HG02840 (cell line): ENCODE measurements at regions not wholly inside any gene's neighbourhood (a gene's known extent, or its start where the extent isn't known, plus 50 kb on each side); places are given as distances from the start of the nearest gene placed in this dataset.
"Not testable (repeated sequence)": the region's sequence is repeated elsewhere in the genome, so short reads cannot be mapped to it uniquely, and the experiment has no call there.

Experiments used
- ATAC-seq: cut with Tn5 transposase; IDR thresholded peaks from one replicate; pipeline ENCODE4 v1.9.1; 2021; ENCODE audit warnings: mild to moderate bottlenecking, moderate library complexity, moderate number of reproducible peaks; ENCODE audit not compliant: unreplicated experiment, low FRiP score

DNA sequence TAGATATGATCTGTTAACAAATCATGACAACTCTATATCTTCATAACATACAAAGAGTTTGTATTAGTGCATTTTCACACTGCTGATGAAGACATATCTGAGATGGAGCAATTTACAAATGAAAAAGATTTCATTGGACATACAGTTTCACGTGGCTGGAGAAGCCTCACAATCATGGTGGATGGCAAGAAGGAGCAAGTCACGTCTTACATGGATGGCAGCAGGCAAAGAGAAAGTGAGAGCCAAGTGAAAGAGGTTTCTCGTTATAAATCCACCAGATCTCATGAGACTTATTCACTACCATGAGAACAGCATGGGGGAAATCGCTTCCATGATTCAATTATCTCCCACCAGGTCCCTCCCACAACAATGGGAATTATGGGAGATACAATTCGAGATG, 157.6 kb downstream of the DUSP6 start:
- ATAC-seq = no peak

DNA sequence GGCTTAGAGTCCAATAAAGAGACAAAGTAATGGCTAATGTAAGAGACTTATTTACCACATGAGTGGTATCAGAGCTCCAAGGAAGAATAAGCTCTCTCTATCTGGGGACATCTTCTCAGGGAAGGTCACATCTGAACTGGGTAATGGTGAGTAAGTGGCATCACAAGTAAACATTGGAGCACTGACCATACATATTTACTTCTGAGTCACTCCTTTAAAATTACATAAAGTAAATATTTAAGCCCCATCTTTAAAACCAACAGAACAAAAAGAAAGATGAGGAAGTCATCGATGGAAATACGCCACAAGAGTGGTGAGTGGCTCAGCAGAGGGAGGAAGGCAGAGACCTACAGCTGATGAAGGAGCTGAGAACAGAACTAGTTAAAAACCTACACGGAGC, 159.9 kb downstream of the DUSP6 start:
- ATAC-seq = no peak

DNA sequence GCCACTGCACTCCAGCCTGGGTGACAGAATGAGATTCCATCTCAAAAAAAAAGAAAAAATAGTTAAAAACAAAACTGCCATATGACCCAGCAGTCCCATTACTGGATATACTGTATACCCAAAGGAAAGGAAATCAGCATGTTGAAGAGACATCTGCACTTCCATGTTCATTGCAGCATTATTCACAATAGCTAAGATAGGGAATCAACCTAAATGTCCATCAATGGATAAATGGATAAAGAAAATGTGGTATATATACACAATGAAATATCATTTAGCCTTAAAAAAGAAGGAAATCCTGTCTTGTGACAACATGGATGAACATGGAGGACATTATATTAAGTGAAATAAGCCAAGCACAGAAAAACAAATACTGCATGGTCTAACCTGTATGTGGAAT, 160.7 kb downstream of the DUSP6 start:
- ATAC-seq = not testable (repeated sequence)

DNA sequence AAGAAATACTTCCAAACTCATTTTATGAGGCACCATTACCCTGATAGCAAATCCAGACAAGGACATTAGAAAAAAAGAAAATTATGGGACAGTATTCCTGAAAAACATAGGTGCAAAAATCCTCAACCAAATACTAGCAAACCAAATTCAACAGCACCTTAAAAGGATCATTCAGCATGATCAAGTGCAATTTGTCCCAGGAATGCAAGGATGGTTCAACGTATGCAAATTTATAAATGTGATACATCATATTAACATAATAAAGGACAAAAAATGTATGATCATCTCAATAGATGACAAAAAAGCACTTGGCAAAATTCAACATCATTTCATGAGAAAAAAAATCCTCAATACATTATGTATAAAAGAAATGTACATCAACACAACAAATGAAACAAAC, 162.9 kb downstream of the DUSP6 start:
- no peak for ATAC-seq

DNA sequence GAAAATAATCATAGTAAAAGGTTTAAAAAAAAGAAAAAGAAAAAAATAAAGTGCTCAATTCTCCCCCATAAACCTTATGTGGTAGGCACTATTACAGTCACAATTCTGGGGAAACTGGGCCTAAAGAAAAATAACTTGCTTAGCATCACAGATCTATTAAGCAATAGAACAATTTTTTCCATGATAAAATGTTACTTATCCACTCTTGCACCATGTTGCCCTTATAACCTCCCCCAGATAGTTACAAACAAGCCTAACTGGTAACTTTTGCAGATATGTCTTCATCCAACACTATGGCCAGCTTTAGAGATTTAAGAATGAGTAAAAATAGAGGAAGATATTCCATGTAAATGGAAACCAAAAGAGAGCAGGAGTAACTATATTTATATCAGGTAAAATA, 164.8 kb downstream of the DUSP6 start:
- no peak for ATAC-seq

DNA sequence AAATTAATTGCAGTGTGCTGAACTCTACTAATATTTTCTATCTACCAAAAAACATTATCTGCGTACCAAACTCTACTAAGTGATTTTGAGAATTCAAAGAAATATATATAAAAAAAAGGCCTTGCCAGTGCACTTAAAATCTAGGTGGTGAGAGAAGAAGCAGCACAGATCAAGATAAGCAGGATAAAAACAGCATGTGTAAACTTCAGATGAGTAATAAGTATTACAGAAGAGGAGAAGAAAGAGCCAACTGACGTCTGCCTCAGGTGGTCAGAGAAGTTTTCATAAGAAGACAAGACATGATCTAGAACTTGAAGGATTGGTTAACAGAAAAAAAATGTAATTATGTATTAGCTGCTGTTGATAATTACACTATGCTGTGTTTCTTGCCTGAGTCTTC, 166.4 kb downstream of the DUSP6 start:
- ATAC-seq = no peak

DNA sequence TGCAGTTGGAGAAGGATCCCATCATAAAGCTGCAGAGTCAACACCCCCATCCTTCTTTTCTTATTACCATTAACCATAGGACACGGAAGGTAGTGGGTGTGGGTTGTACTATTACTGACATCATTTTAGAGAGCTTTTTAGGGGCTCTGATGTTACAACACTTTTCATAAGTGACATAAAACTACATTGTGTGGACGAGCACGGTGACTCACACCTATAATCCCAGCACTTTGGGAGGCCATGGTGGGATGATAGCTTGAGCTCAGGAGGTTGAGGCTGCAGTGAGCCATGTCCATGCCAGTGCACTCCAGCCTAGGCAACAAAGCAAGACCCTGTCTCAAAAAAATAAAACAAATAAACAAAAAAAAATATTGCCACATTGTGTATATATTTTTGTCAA, 167.1 kb downstream of the DUSP6 start:
- ATAC-seq = no peak

DNA sequence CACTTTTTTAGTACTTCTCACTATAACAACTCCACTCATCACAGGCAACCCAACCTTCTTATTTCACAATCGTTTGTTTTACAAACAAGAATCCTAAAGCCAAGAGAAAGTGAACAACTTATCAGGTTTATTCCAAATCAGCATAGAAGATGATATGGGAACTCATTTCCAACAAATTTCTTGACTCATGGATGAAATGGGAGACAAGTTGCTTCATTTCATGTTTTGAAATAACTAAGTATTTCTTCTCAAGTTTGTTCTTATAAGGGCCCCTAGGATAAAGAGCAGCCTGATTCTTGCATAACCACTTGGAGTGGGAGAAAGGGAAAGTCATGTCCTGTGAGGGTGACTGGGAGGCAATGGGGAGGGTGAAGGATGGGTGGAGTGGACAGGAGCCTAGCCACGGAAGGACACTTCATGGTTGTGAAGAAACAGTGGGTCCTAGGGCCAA, 168.3 kb downstream of the DUSP6 start:
- ATAC-seq = no peak

DNA sequence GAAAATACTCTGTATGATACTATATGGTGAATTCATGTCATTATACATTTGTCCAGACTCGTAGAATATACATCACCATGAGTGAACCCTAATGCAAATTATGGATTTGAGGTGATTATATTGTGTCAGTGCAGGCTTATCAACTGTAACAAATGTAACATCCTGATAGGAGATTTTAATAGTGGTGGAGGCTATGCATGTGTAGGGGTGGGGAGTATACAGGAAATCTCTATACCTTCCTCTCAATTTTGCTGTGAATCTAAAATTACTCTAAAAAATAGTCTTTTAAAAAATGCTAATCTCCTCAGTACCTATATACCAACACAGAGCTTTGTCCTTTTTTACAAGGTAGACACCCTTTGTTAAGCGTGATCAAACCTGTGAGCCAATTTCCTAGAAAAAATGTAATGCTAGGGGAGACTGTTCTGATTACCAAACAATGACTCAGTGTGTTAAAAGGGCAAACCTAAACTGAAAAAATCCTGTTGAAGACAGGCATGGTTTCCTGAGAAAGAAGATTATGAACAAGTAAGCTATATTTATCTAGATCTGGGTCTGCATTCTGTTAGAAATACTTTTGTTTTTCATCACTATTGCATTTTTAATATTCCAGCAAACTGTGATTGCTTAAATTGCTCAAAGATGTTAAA, 170.9 kb downstream of the DUSP6 start:
- ATAC-seq = no peak

DNA sequence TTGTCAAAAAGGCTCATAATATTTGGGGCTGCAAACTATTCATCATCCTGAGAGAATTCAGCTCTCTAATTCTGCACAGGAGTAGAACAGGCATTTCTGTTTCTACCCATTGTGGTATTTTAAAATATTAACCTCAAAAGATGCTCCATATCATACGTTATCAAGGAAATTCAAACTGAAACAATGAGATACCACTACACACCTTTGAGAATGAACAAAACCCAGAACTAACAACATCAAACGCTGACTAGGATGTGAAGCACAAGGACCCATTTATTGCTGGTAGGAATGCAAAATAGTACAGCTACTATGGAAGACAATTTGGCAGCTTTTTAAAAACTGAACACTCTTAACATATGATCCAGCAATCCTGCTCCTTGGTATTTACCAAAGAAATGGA, 171.8 kb downstream of the DUSP6 start:
- ATAC-seq = no peak

DNA sequence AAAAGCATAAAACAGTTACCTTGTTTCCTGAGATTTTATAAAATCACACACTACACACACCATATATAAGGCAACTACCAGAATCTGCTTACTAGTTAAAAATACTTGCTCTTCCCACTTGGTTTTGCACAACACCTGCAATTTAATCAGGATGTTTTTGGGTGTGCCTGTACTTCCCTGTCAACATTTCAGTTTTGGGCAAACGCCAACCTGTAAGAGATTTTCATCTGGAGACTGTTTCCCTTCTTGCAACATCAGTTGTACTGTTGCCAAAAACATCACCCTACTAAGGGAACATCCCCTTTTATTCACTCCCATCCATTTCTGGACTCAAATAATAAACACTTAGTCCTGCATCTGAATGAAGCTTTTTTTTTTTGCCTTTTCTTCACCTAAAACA, 172.3 kb downstream of the DUSP6 start:
- ATAC-seq = no peak

DNA sequence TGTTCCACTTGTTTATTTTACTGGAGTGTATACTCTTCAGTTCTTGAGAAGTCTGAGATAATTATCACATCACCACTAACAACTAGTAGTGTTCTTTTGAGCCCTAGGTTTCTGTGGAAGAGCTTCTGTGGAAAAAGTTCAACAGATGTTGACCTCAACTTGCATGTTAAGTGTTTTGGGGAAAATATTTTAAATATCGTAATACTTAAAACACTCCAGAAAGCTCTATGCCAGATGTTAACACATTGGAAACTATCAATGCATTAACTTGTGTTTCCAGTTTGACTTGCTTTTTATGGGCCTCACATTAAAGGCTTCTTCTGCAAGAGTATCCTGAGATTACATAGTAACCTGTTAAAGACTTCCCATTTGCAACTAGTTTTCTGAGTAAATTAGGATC, 173.1 kb downstream of the DUSP6 start:
- no peak for ATAC-seq

DNA sequence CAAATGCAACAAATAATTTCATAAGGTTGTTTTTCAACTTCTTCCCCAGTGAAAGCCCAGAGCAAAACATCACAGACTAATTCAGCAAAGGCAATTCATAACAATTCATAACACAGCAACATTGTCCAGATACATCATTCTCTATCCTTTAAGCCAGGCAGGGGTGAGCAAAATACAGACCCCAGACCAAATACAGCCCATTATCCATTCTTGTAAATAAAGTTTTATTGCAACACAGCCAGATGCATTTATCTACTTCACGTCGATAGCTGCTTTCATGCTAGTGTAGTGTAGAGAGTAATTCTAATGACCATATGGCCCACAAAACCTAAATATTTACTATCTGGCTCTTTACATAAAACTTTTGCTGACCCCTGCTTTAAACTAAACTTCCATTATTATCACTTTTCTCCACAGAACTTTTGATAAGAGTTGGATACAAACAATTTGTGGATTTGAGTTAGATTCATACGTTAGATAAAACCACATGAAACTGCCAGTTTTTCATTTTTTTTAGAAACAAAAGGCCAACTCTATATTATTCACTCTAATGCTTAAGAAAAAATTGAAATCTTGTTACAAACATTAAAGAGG, 174.4 kb downstream of the DUSP6 start:
- ATAC-seq = no peak

DNA sequence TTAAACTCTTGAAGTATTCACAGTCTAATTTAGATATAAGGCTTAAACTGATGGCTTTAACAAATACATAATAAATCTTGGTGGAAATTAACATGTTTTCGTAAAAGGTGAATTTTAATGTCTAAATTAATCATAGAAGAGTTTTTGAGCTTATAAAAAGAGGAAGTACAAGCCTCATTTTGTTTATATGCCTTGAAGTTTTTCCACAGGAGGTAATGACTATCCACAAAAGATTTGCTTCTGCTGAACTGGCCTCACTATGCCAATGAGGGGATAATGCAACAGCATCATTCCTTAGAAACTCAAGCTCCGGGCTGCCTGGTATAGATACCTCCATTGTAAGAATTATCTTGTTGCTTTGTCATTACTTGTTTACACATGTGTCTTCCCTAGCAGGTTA, 175.6 kb downstream of the DUSP6 start:
- ATAC-seq = no peak

DNA sequence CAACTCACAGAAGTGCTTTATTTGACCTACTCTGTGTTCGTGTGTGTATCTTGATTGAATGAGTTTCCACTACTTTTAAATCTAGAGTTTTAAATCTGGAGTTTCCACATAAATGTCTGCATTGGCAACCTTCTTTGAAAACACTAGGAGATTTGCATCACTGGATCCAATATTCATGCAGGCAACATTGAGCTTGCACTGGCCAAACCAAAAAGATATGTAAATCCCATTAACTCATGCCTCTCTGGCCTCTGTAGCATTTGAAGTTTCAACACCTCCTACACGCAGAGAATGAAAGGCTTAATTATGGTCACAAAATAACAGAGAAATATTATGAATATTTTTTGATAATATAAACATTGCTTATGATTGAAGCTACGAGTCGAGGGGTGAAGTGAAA, 178.6 kb downstream of the DUSP6 start:
- ATAC-seq = no peak

DNA sequence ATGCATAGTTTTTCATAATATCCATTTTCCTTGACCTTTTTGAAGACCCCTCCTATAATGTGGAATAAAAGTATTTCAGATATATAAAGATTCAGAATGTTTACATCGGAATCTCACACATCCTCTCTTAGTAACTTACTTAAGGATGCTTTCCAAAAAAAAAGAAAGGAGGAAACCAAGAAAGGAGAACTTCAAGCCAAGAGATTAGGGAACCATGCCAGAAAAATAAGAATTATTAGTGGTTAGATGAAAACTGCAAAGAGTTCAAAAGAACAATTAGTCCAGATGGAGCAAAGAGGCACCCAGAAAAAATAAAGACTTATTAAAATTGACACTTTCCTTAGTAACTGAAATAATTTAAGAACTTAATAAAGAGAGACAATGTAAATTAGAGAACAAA, 179.2 kb downstream of the DUSP6 start:
- ATAC-seq = no peak

DNA sequence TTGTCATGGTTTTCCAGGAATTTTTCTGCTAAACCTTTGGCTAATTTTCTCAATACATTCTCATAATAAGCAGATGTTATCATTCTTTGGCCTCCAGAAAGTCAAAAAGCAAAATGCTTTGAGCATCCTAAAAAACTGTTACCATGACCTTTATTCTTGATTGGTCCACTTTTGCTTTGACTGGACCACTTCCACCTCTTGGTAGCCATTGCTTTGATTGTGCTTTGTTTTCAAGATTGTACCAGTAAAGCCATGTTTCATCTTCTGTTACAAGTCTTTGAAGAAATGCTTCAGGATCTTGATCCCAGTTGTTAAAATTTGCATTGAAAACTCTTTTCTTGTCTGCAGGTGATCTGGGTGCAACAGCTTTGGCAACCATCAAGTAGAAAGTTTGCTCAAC, 180.1 kb downstream of the DUSP6 start:
- no peak for ATAC-seq

DNA sequence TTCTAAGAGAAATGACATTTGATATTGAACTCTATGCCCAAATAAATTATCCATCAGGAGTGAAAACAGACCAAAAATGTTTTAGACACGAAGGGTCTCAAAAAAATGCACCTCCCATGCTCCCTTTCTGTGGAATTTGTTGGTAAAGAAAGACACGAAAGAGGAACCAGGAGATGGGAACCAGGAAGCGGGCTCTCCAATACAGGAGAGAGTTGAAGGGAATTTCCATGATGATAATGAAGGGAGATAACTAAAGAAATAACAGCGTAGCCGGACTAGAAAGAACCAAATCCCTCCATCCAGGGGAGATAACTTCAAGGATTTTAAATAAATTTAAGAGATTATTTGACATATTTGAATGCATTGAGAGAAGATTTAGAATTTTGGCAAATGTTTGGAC, 183.0 kb downstream of the DUSP6 start:
- ATAC-seq = no peak

DNA sequence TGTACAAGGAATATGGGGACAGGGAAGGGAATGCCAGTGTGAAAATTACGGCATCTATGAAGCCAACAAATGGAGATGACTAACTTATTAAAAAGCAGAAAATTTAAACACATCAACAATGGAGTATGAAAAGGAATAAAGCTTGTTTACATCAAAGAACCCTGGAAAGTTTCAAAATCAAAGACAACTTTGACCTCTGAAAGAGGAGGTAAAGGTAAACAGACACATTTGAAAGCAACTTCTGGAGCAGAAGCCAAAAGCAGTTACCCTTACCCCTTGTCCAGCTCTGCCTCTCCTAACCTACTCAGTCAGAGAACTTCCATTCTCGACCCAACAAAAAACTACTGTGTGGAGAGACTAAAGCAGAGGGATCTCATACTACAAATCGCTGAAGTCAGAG, 184.3 kb downstream of the DUSP6 start:
- ATAC-seq = no peak

DNA sequence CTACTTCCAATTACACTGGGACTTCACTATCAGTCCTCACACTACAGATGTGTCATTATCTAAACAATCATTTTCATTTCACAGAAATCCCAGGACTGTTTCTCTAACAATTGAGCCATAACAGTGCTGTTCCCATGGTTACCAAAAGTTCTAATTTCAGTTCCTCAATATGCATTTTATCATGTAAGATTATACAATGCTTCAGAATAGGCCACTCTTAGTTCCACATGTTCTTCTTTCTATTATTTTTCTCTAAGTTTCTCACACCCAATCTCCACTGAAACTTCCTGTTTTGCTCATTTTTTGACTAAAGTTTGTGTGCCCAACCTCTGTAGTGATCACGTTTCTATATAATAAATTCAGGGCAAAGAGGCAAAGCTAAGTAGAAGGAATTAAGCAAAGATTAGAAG, 185.8 kb downstream of the DUSP6 start:
- ATAC-seq = no peak

DNA sequence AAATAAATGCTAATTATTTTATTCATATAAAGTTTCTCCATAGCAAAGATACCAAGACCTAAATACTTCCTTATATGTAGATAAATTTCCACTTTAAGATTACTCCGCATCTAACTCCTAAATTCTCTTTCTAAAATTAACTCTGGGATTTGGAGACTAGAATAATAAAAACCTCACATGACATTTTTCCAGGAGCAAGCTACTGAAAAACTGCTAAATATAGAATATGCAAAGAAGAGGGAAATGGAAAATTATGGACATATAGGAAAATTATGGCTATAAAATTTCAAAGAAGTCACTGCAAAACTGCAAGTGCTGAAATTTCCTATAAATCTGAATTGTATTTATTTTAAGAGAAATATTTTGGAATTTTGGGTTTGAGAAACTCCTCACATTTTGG, 186.2 kb downstream of the DUSP6 start:
- ATAC-seq = no peak

DNA sequence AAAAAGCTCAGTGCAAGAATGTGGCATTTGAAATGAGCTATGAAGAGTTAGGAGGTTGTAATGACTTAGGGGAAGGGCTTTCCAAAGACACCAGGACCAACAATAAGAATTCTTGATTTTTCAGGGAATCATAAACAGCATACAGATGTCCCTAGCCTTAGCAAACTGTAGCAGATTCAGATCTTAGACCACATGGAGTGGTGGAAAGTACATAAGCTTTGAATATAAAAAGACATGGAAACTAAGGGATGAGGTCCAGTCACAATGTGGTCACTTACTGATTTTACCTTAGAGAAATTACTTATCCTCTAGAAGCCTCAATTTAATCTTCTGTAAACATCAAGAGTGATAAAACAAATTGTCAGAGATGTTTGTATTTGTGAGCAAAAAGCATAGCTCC, 186.6 kb downstream of the DUSP6 start:
- no peak for ATAC-seq

DNA sequence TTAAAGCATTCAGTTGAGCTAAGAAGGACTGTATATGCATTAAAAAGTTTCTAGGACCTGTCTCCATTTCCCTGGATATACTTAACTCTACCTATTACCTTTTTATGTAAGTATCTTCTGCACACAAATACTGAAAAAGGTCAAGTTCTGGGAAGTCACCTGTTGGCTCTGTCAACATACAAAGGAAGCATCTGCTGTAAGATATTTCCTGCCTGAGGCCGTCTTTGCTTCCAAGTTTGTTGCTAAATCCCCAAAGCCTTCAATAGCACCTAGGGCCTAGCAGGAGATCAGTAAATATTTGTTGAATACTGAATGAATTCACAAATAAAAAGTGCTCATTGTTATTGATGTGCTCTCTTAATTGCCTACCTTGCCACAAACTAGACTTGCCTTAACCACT, 188.4 kb downstream of the DUSP6 start:
- ATAC-seq = no peak
